ENCODE measurements at regions not wholly inside any gene's neighbourhood (a gene's known extent, or its start where the extent isn't known, plus 50 kb on each side); places are given as distances from the start of the nearest gene placed in this dataset.

GRCh38 chr1:209048941-209049669 lies 534.4 kb upstream of the CAMK1G start:
- Histone ChIP-seq H3K9me3 (replicated peaks; ENCODE audit: control insufficient read depth, low read depth, low read length) (no peaks in the 10 kb centered on the region), H3K4me1 (ENCODE audit: control insufficient read depth, insufficient read depth, low read length) (peaks cover 3% of the 10 kb centered on the region), H3K36me3 (ENCODE audit: control insufficient read depth, insufficient read depth, low read length) (no peaks in the 10 kb centered on the region), H3K27ac (ENCODE audit: low read length) (no peak overlapping the region), H3K4me3 (ENCODE audit: low read length) (no peak overlapping the region), H3K27me3 (ENCODE audit: control insufficient read depth, insufficient read depth, low read length) (no peaks in the 10 kb centered on the region)
- no peak for DNase-seq
- WGBS (ENCODE audit: insufficient coverage), result no CpG with 5 or more reads among the region's 5 CpGs

- Histone ChIP-seq H3K4me3 (ENCODE audit: low read length) (no peak overlapping the region), H3K27me3 (ENCODE audit: control insufficient read depth, insufficient read depth, low read length) (no peaks in the 10 kb centered on the region), H3K4me1 (ENCODE audit: control insufficient read depth, insufficient read depth, low read length) (peaks cover 3% of the 10 kb centered on the region), H3K27ac (ENCODE audit: low read length) (no peak overlapping the region), H3K9me3 (replicated peaks; ENCODE audit: control insufficient read depth, low read depth, low read length) (no peaks in the 10 kb centered on the region), H3K36me3 (ENCODE audit: control insufficient read depth, insufficient read depth, low read length) (no peaks in the 10 kb centered on the region)
- WGBS (ENCODE audit: insufficient coverage), result 98% methylated on average over 4 of the region's 4 CpGs
- DNase-seq, result no peak
Observed at GRCh38 chr1:209051570-209051969, 531.9 kb upstream of the CAMK1G start.

- WGBS (ENCODE audit: insufficient coverage), result no CpG with 5 or more reads among the region's 2 CpGs
- H3K36me3 ChIP-seq (ENCODE audit: control insufficient read depth, insufficient read depth, low read length), result no peaks in the 10 kb centered on the region
- no peak overlapping the region for H3K4me3 ChIP-seq (ENCODE audit: low read length)
- H3K9me3 ChIP-seq (replicated peaks; ENCODE audit: control insufficient read depth, low read depth, low read length), result no peaks in the 10 kb centered on the region
- peaks cover 3% of the 10 kb centered on the region for H3K4me1 ChIP-seq (ENCODE audit: control insufficient read depth, insufficient read depth, low read length)
- no peaks in the 10 kb centered on the region for H3K27me3 ChIP-seq (ENCODE audit: control insufficient read depth, insufficient read depth, low read length)
- no peak for DNase-seq
- no peak overlapping the region for H3K27ac ChIP-seq (ENCODE audit: low read length)
Observed at GRCh38 chr1:209053587-209053986, 529.9 kb upstream of the CAMK1G start.

- Histone ChIP-seq H3K27me3 (ENCODE audit: control insufficient read depth, insufficient read depth, low read length) (no peaks in the 10 kb centered on the region), H3K4me3 (ENCODE audit: low read length) (no peak overlapping the region), H3K9me3 (replicated peaks; ENCODE audit: control insufficient read depth, low read depth, low read length) (no peaks in the 10 kb centered on the region), H3K4me1 (ENCODE audit: control insufficient read depth, insufficient read depth, low read length) (no peaks in the 10 kb centered on the region), H3K27ac (ENCODE audit: low read length) (no peak overlapping the region), H3K36me3 (ENCODE audit: control insufficient read depth, insufficient read depth, low read length) (no peaks in the 10 kb centered on the region)
- no peak for DNase-seq
- no CpG with 5 or more reads among the region's 1 CpG for WGBS (ENCODE audit: insufficient coverage)
Observed at GRCh38 chr1:209057083-209057482, 526.4 kb upstream of the CAMK1G start.

GRCh38 chr1:209057901-209058300 lies 525.6 kb upstream of the CAMK1G start:
- DNase-seq, result no peak
- no peaks in the 10 kb centered on the region for H3K36me3 ChIP-seq (ENCODE audit: control insufficient read depth, insufficient read depth, low read length)
- peaks cover 3% of the 10 kb centered on the region for H3K4me1 ChIP-seq (ENCODE audit: control insufficient read depth, insufficient read depth, low read length)
- no CpG with 5 or more reads among the region's 1 CpG for WGBS (ENCODE audit: insufficient coverage)
- no peak overlapping the region for H3K27ac ChIP-seq (ENCODE audit: low read length)
- H3K27me3 ChIP-seq (ENCODE audit: control insufficient read depth, insufficient read depth, low read length), result no peaks in the 10 kb centered on the region
- no peak overlapping the region for H3K4me3 ChIP-seq (ENCODE audit: low read length)
- no peaks in the 10 kb centered on the region for H3K9me3 ChIP-seq (replicated peaks; ENCODE audit: control insufficient read depth, low read depth, low read length)

- Histone ChIP-seq H3K27me3 (ENCODE audit: control insufficient read depth, insufficient read depth, low read length) (no peaks in the 10 kb centered on the region), H3K27ac (ENCODE audit: low read length) (no peak overlapping the region), H3K9me3 (replicated peaks; ENCODE audit: control insufficient read depth, low read depth, low read length) (no peaks in the 10 kb centered on the region), H3K4me3 (ENCODE audit: low read length) (no peak overlapping the region), H3K36me3 (ENCODE audit: control insufficient read depth, insufficient read depth, low read length) (no peaks in the 10 kb centered on the region), H3K4me1 (ENCODE audit: control insufficient read depth, insufficient read depth, low read length) (peaks cover 3% of the 10 kb centered on the region)
- 57% methylated on average over 1 of the region's 2 CpGs for WGBS (ENCODE audit: insufficient coverage)
- DNase-seq, result no peak
Observed at GRCh38 chr1:209059376-209059775, 524.1 kb upstream of the CAMK1G start.

GRCh38 chr1:209059981-209060380 lies 523.5 kb upstream of the CAMK1G start:
- no peak for DNase-seq
- 58% methylated on average over 2 of the region's 7 CpGs for WGBS (ENCODE audit: insufficient coverage)
- no peaks in the 10 kb centered on the region for H3K27me3 ChIP-seq (ENCODE audit: control insufficient read depth, insufficient read depth, low read length)
- H3K36me3 ChIP-seq (ENCODE audit: control insufficient read depth, insufficient read depth, low read length), result no peaks in the 10 kb centered on the region
- H3K4me1 ChIP-seq (ENCODE audit: control insufficient read depth, insufficient read depth, low read length), result peaks cover 3% of the 10 kb centered on the region
- no peak overlapping the region for H3K27ac ChIP-seq (ENCODE audit: low read length)
- no peaks in the 10 kb centered on the region for H3K9me3 ChIP-seq (replicated peaks; ENCODE audit: control insufficient read depth, low read depth, low read length)
- no peak overlapping the region for H3K4me3 ChIP-seq (ENCODE audit: low read length)

- H3K36me3 ChIP-seq (ENCODE audit: control insufficient read depth, insufficient read depth, low read length), result no peaks in the 10 kb centered on the region
- H3K9me3 ChIP-seq (replicated peaks; ENCODE audit: control insufficient read depth, low read depth, low read length), result no peaks in the 10 kb centered on the region
- 14% methylated on average over 4 of the region's 6 CpGs for WGBS (ENCODE audit: insufficient coverage)
- H3K4me3 ChIP-seq (ENCODE audit: low read length), result no peak overlapping the region
- peaks cover 3% of the 10 kb centered on the region for H3K4me1 ChIP-seq (ENCODE audit: control insufficient read depth, insufficient read depth, low read length)
- no peak for DNase-seq
- H3K27ac ChIP-seq (ENCODE audit: low read length), result no peak overlapping the region
- no peaks in the 10 kb centered on the region for H3K27me3 ChIP-seq (ENCODE audit: control insufficient read depth, insufficient read depth, low read length)
Observed at GRCh38 chr1:209062081-209062620, 521.4 kb upstream of the CAMK1G start.

GRCh38 chr1:209062863-209063262 lies 520.7 kb upstream of the CAMK1G start:
- no peak for DNase-seq
- H3K36me3 ChIP-seq (ENCODE audit: control insufficient read depth, insufficient read depth, low read length), result no peaks in the 10 kb centered on the region
- WGBS (ENCODE audit: insufficient coverage), result 40% methylated on average over 1 of the region's 1 CpG

GRCh38 chr1:209063767-209064659 lies 519.5 kb upstream of the CAMK1G start:
- no peak for DNase-seq
- Histone ChIP-seq H3K27ac (ENCODE audit: low read length) (no peak overlapping the region), H3K27me3 (ENCODE audit: control insufficient read depth, insufficient read depth, low read length) (no peaks in the 10 kb centered on the region), H3K4me1 (ENCODE audit: control insufficient read depth, insufficient read depth, low read length) (peaks cover 3% of the 10 kb centered on the region), H3K36me3 (ENCODE audit: control insufficient read depth, insufficient read depth, low read length) (no peaks in the 10 kb centered on the region), H3K9me3 (replicated peaks; ENCODE audit: control insufficient read depth, low read depth, low read length) (no peaks in the 10 kb centered on the region), H3K4me3 (ENCODE audit: low read length) (no peak overlapping the region)
- 66% methylated on average over 9 of the region's 13 CpGs for WGBS (ENCODE audit: insufficient coverage)

More at GRCh38 chr1:209062863-209063262, 520.7 kb upstream of the CAMK1G start:
- Histone ChIP-seq H3K27me3 (ENCODE audit: control insufficient read depth, insufficient read depth, low read length) (no peaks in the 10 kb centered on the region), H3K27ac (ENCODE audit: low read length) (no peak overlapping the region), H3K4me3 (ENCODE audit: low read length) (no peak overlapping the region), H3K4me1 (ENCODE audit: control insufficient read depth, insufficient read depth, low read length) (peaks cover 3% of the 10 kb centered on the region), H3K9me3 (replicated peaks; ENCODE audit: control insufficient read depth, low read depth, low read length) (no peaks in the 10 kb centered on the region)
